RWPE1 (cell line): ENCODE measurements at regions not wholly inside any gene's neighbourhood (a gene's known extent, or its start where the extent isn't known, plus 50 kb on each side); places are given as distances from the start of the nearest gene placed in this dataset.

ENCODE experiments used
- CTCF ChIA-PET: fragments of 350-600 bp; sonication (Branson Sonifier 250); formaldehyde crosslinking; extraction: SDS; loops from one replicate; lab custom pipeline; 2021; lab: Yijun Ruan, JAX
- POLR2A ChIA-PET: fragments of 400-600 bp; formaldehyde crosslinking; extraction: SDS; loops from one replicate; lab custom pipeline; 2020; ENCODE audit warnings: antibody characterized with exemption; ENCODE audit not compliant: low non-redundant PET; lab: Yijun Ruan, JAX
- DNase-seq: peaks from one replicate; pipeline ENCODE4 v3.0.0; 2012; ENCODE audit warnings: low spot score
- H3K27ac ChIP-seq: fragments of 450-650 bp; 2 replicates; pipeline ENCODE4 v1.5.1; 2017
- TF ChIP-seq, protein P1 (sequence below): fragments of 450-650 bp; conservative IDR thresholded peaks from 2 replicates; pipeline ENCODE4 v1.5.1; 2017; ENCODE audit warnings: low read depth, mild to moderate bottlenecking

DNA sequence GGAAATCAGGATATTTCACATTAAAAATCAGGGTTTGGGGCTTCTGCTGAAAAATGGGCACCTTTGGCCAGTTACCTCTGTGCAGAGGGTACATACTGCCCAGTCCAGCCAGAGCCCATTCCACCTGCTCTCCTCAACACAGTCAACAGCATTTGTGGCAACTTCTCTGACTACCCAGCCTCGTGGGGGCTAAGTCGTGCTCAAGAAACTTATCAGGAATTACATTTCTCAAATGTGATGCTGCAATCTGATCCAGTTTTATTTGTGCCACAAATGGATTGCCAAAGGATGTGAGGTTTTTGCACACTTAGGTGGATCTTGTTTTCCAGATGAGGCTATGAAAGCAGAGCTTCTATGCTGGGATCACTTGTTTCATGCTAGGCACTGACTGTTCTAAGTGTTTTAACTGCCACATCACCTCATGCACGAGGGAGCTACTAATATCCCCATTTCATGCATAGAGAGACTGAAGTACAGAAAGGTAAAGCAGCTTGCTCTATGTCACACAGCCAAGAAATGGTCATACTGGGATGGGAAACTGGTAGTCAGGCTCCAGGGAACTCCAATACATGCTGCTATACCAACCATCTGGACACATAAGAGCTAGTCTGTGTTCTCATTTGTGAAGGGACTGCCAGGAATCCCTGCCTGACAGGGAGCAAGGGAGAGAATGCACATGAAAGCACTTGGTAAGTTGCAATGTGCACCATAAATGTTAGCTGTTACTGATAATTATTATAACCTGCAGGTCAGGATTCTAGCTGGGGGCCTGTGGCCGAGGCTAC lies 89.0 kb upstream of the HK2 start:
- no peak overlapping the region; the same call in 1 of the 2 replicates for H3K27ac ChIP-seq
- DNase-seq: no peak
- POLR2A ChIA-PET: no interaction called here
- TF ChIP-seq, protein P1, sequence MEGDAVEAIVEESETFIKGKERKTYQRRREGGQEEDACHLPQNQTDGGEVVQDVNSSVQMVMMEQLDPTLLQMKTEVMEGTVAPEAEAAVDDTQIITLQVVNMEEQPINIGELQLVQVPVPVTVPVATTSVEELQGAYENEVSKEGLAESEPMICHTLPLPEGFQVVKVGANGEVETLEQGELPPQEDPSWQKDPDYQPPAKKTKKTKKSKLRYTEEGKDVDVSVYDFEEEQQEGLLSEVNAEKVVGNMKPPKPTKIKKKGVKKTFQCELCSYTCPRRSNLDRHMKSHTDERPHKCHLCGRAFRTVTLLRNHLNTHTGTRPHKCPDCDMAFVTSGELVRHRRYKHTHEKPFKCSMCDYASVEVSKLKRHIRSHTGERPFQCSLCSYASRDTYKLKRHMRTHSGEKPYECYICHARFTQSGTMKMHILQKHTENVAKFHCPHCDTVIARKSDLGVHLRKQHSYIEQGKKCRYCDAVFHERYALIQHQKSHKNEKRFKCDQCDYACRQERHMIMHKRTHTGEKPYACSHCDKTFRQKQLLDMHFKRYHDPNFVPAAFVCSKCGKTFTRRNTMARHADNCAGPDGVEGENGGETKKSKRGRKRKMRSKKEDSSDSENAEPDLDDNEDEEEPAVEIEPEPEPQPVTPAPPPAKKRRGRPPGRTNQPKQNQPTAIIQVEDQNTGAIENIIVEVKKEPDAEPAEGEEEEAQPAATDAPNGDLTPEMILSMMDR: no peak
- CTCF ChIA-PET: no interaction called here

DNA sequence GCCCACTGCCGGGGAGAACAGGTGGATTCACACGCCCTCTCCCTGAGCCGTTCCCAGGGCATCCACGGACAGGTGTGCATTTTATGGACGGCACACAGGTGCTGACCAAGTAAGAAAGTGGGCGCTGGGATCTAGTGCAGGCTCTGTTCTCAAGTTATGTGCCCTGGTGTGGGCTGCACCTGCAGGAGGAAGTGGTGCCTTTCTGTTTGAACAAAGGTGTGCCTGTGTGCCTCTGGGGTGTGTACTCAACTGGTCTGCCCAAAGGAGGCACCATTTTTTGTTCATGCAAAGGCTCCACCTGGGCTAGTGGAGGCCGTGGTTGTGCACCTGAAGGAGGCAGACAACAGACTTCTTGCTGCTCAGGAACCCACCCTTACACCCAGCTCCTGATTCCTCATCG lies 88.2 kb upstream of the HK2 start:
- POLR2A ChIA-PET: no interaction called here
- TF ChIP-seq, protein P1: no peak
- CTCF ChIA-PET: interaction anchor here (1.4 kb wide), 1 partner anchor 30 kb away, joined by 3 read pairs; no protein-coding TSS in a partner anchor
- peak overlapping the region; percentile 78 for H3K27ac ChIP-seq
- no peak for DNase-seq

DNA sequence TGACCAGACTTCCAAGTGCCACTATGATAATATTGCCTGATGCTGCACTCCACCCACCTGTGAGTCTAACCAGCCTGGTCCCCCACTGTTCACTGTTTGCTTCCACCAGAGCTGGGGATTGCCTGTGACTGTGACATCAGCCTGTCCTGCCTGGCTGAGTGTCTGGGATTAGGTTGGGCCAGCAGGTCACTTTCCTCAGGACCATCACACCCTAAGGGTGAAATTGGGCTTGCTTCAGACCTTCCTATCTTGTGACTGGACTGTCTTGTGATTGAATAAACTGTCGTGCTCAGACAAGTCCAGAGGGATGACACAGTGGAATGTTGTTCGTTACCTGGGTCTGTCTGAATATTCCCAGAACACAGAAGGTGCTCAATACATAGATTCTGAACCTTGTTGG lies 87.4 kb upstream of the HK2 start:
- H3K27ac ChIP-seq: peak overlapping the region; percentile 78
- ChIA-PET POLR2A (no interaction called here), CTCF (interaction anchor here (1.4 kb wide), 1 partner anchor 31 kb away, joined by 3 read pairs; no protein-coding TSS in a partner anchor)
- TF ChIP-seq, protein P1: no peak
- peak; percentile 83 for DNase-seq

DNA sequence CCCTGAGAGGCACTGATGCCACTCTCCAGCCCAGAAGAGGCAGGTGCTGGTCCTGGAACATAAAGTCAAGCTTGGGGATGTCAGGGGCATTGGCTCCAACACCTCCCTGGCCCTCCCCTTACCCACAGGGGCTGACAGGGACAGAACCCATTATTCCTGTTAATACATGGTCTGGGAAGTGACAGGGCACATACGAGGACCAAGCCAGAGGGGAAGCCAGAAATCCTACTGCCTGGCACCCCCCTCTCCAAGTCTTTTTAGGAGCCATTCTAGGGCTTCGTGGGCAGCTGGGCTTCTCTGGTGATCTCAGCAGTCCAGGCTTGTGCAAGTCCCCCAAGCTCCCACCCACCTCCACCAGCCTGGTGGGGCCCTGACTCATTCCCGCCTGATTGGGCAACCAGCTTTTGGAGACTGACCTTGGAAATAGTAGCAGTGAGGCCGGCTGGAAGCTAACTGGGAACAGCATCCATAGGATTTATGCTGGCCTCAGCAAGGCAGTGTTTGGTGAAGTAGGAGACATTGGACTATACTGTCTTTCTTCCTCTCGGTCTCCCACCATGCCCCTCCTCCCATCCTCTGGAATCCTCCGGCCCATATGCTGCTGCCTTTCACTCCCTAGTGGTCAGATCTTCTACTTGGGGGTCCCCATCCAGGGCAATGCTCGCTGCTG lies 86.4 kb upstream of the HK2 start:
- H3K27ac ChIP-seq: peak overlapping the region; percentile 78
- DNase-seq: peak; percentile 55
- POLR2A ChIA-PET: no interaction called here
- CTCF ChIA-PET: interaction anchor here (0.7 kb wide), 2 partner anchors 57 to 414 kb away, joined by 3 read pairs; no protein-coding TSS in a partner anchor
- TF ChIP-seq, protein P1: no peak

DNA sequence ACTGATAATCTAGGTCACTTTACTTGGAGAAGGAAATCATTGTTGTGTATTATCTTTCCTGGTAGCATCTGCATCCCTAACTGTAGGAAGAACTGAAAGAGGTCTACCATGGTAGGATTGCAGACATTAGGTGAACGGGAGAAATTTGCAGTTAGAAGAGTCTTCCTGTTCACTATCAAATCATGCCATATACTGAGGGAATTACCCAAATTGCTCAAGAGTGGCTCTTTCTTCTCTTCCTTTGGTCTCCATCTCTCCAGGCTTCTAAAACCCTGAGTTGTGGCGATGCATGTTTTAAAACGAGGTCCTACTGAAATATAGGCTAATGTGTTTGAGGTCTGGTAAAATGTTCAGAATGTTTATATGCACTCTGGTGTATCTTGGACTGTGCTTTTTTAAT lies 85.3 kb upstream of the HK2 start:
- CTCF ChIA-PET: interaction anchor here (0.7 kb wide), 1 partner anchor 8 kb away, joined by 3 read pairs; no protein-coding TSS in a partner anchor
- POLR2A ChIA-PET: no interaction called here
- no peak overlapping the region for H3K27ac ChIP-seq
- TF ChIP-seq, protein P1: no peak
- no peak for DNase-seq

DNA sequence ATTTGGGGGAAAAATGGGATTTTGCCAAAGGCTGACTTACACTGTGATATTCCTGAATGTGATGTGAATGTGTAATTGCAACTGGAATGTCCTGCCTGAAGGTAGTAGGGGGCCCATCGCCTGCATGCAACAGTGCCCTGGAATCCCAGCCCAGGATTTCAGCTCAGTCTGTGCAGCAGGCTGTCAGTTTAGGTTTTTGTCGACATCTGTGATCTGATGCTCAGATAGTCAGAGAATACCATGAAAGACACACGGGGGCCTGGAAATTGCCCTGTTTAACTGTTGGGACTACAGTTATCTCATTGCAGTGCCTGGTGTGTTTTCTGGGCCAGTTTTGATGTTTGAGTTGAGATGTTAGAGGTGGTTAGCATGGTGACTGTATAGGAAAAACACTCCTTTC lies 84.5 kb upstream of the HK2 start:
- H3K27ac ChIP-seq: no peak overlapping the region
- ChIA-PET CTCF (interaction anchor here (0.7 kb wide), 1 partner anchor 9 kb away, joined by 3 read pairs; no protein-coding TSS in a partner anchor), POLR2A (no interaction called here)
- TF ChIP-seq, protein P1: no peak
- no peak for DNase-seq
